GM23338 (cell line): ENCODE measurements at regions not wholly inside any gene's neighbourhood (a gene's known extent, or its start where the extent isn't known, plus 50 kb on each side); places are given as distances from the start of the nearest gene placed in this dataset.

ENCODE experiments used
- CTCF ChIP-seq, 2 experiments: fragments of 200-600 bp in 1 of 2; sonication (generic) in 1 of 2; conservative IDR thresholded peaks; 2 replicates each; pipeline versions ENCODE4 v1.5.1 to v1.6.1; 2016 to 2017; ENCODE audit warnings: antibody characterized with exemption in 2 of 2, low read depth in 2 of 2, mild to moderate bottlenecking in 2 of 2, moderate library complexity in 1 of 2
- EZH2 ChIP-seq: fragments of 200-600 bp; sonication (generic); IDR thresholded peaks from one replicate; pipeline ENCODE4 v1.8.0; 2017; ENCODE audit warnings: antibody characterized with exemption, mild to moderate bottlenecking, low read depth; ENCODE audit not compliant: unreplicated experiment
- EZH2phosphoT487 ChIP-seq: fragments of 200-600 bp; sonication (generic); IDR thresholded peaks from one replicate; pipeline ENCODE4 v1.8.1; 2018; ENCODE audit warnings: antibody characterized with exemption; ENCODE audit not compliant: unreplicated experiment
- POLR2AphosphoS5 ChIP-seq: IDR thresholded peaks from 2 replicates; pipeline ENCODE4 v1.6.1; 2016; ENCODE audit warnings: antibody characterized with exemption, low read depth

GRCh38 chr4:56086561-56086960 lies 137.8 kb downstream of the CEP135 start:
- TF ChIP-seq CTCF (conservative IDR thresholded peaks at IDR 0.05; ENCODE audit: low read depth in 2 of 2) (no peak), POLR2AphosphoS5 (no peak), EZH2phosphoT487 (no peak), EZH2 (no peak)
